Upper lobe of left lung (tissue), 4 donors: ENCODE measurements at regions not wholly inside any gene's neighbourhood (a gene's known extent, or its start where the extent isn't known, plus 50 kb on each side); places are given as distances from the start of the nearest gene placed in this dataset.

Source experiments
- CTCF ChIP-seq, 6 experiments: fragments of 450-650 bp in 4 of 6; fragments of 200-600 bp in 2 of 6; sonication (generic) in 2 of 6; IDR thresholded peaks; one replicate each; pipeline ENCODE4 v1.5.1; 2016 to 2019; ENCODE audit warnings: antibody characterized with exemption in 6 of 6
- POLR2AphosphoS5 ChIP-seq, 2 donors: sonication (generic); formaldehyde crosslinking; IDR thresholded peaks; one replicate each; pipeline ENCODE4 v1.5.1; 2017; ENCODE audit warnings: antibody characterized with exemption in 2 of 2

- TF ChIP-seq CTCF (IDR thresholded peaks at IDR 0.05) (no peak), POLR2AphosphoS5 (IDR thresholded peaks at IDR 0.05) (no peak)
Observed at GRCh38 chr15:37767841-37768455, 166.5 kb upstream of the TMCO5A start.
